HG03439 (cell line): ENCODE measurements at regions not wholly inside any gene's neighbourhood (a gene's known extent, or its start where the extent isn't known, plus 50 kb on each side); places are given as distances from the start of the nearest gene placed in this dataset.
"Not testable (repeated sequence)": the region's sequence is repeated elsewhere in the genome, so short reads cannot be mapped to it uniquely, and the experiment has no call there.

Experiments used
- ATAC-seq: cut with Tn5 transposase; IDR thresholded peaks from one replicate; pipeline ENCODE4 v1.9.1; 2021; ENCODE audit warnings: mild to moderate bottlenecking, moderate library complexity; ENCODE audit not compliant: unreplicated experiment

DNA sequence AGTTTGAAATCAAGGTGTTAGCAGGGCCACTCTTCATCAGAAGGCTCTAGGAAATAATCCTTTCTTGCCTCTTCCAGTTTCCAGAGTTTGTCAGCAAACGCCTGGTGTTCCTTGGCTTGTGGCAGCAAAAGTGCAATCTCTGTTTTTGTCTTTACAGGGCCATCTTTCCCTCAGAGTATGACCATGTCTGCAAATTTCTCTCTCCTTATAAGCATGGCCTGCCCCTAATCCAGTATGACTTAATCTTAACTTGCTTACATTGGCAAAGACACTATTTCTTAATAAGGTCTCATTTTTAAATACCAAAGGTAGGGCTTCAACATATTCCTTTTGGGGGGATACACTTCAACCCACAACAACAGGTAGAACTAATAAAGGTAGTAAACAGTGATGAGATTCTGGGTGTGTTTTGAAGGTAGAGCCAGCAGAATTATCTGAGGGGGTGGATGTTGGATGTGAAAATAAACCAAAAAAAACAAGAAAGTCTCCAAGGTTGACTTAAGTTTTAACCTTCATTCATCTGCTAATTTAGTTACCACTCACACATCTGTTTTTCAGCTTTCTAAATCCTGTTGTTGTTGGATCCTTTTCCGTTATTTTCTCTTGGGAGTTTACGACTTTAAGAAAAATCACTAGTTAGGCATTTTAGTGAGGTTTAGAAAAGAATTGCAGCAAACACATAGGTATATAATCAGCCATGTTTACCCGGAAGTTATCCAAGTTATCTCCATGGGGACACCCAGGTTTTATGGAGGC is 234.4 kb upstream of the FIGN start:
- no peak for ATAC-seq

- not testable (repeated sequence) for ATAC-seq
Measured at GRCh38 chr2:163964278-163964677, 228.5 kb upstream of the FIGN start.

- ATAC-seq: no peak
Measured at GRCh38 chr2:163953390-163953907, 217.6 kb upstream of the FIGN start.

GRCh38 chr2:163951312-163951711 is 215.5 kb upstream of the FIGN start:
- ATAC-seq: no peak

GRCh38 chr2:163949693-163950092 is 213.9 kb upstream of the FIGN start:
- ATAC-seq: no peak

- ATAC-seq: no peak
Measured at GRCh38 chr2:163944347-163944737, 208.5 kb upstream of the FIGN start.

- no peak for ATAC-seq
Measured at GRCh38 chr2:163943403-163944346, 207.9 kb upstream of the FIGN start.

DNA sequence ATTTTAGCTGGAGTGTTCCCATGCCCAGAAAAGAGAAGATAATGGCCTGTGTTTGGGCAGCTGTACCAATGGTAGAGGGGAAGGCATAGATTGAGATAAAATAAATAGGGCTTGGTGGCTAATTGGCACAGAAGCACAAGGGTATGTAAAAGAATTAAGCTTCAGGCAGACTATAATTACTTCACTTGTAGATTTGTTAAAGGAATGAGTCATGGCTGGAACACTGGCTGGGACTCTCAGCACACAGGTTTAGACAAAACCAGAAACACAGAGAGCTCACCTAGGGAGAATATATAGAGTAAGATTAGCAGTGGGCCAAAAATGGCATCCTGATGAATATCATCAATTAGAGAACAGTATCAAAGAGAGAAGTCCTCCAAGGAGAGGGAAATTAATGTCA is 198.3 kb upstream of the FIGN start:
- ATAC-seq: no peak

DNA sequence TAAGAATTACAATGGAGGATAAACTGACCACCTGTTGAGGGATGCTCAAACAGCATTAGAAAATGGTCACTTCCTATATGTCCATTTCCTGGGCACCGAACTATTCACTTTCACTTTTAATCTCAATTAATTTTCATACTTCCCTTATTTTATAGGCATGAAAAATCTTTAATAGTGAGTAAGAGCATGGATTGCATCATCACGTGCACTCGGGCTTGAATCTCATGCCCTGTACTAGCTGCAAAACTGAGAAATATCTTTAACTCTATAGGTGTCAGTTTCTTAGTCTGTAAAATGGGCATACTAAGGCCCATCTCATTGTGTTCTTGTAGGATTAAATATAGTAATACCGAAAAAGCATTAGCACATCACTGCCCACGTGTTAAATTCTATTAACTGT is 183.9 kb upstream of the FIGN start:
- ATAC-seq: no peak

GRCh38 chr2:163914486-163914885 is 178.7 kb upstream of the FIGN start:
- ATAC-seq: not testable (repeated sequence)

GRCh38 chr2:163913532-163913944 is 177.7 kb upstream of the FIGN start:
- ATAC-seq: not testable (repeated sequence)

- ATAC-seq: no peak
Measured at GRCh38 chr2:163909411-163910080, 173.7 kb upstream of the FIGN start.

DNA sequence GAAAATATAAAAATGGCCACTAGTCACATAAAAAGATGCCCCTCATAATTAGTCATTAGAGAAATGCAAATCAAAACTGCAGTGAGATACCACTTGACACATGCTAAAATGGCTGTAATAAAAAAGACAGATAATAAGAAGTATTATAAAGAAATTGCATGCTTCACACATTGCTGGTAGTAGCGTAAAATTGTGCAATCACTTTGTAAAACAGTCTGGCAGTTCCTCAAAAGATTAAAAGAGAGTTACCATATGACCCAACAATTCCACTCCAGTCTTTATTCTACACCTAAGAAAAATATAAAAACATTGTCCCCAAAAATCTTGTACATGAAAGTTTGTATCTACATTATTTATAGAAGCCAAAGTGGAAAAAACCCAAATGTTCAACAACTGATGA is 170.6 kb upstream of the FIGN start:
- ATAC-seq: no peak

- no peak for ATAC-seq
Measured at GRCh38 chr2:163897799-163898198, 162.0 kb upstream of the FIGN start.

DNA sequence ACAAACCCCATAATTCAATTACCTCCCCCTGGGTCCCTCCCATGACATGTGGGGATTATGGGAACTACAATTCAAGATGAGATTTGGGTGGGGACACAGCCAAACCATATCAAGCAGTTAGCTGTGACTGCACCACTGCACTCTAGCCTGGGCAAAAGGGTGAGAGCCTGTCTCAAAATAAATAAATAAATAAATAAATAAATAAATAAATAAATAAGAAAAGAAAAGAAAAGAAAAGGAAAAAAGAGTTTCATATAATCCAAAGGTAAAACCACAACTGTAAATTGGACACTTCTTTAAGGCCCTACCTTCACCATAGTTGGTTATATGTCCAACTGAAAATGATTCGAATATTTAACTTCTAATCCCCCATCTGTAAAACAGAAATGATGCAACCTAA is 157.6 kb upstream of the FIGN start:
- not testable (repeated sequence) for ATAC-seq

- no peak for ATAC-seq
Measured at GRCh38 chr2:163888591-163888990, 152.8 kb upstream of the FIGN start.

DNA sequence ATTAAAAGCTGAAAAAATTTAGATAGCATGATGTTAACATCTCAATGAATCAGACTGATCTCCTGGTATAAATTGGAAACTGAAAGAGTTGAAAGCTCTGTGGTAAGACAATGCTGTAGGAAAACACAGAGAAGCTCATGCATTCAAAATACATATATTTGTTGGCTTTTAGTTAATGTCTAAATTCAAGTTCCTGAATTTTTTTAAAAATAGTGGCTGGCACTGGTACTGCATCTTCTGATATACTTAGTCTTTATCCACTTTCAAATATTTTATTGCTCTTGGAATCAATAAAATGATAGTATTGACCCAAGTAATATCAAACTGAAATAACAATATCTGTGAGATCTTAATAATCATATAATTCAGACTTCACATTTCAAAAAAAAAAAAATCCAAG is 151.4 kb upstream of the FIGN start:
- no peak for ATAC-seq

DNA sequence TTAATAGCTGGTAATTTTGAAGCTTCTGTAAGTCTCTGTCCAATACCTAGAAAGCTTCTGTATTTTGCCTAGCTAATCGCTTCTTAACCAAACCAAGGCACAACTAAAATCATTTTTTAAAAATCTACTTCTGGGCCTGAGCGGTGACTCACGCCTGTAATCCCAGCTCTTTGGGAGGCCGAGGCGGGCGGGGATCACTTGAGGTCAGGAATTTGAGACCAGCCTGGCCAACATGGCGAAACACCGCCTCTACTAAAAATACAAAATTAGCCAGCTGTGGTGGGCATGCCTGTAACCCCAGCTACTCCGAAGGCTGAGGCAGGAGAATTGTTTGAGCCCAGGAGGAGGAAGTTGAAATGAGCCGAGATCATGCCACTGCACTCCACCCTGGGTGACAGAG is 148.6 kb upstream of the FIGN start:
- no peak for ATAC-seq

GRCh38 chr2:163878718-163879117 is 142.9 kb upstream of the FIGN start:
- no peak for ATAC-seq

DNA sequence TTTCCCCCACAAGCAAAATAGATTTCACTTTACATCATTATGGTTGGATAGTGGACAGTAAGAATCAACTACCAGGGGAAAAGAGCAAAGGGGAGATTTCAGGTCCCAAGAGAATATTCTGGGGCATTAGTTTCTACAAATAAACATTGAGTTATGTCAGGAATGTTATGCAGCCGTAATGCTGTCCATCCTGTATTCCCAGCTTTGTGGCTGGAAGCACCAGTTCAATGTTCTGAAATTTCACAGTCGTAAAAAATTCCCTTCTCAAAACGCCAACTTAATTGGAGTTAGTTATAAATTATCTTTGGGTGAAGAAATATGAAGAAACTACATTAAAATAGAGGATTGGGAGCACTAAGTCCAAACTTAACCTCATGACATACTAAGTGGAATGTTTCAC is 141.5 kb upstream of the FIGN start:
- ATAC-seq: no peak

DNA sequence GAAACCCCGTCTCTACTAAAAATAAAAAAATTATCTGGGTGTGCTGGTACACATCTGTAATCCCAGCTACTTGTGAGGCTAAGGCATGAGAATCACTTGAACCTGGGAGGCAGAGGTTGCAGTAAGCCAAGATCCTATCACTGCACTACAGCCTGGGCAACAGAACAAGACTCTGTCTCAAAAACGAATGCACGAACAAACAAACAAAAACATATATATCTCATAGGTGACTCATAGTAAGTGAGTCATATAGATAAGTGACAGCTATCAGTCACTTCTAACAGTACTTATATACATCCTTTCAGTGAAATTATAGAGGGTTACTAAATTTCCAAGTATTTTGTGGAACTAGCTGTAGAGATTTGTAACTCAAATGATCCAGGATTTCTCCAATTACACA is 127.3 kb upstream of the FIGN start:
- ATAC-seq: no peak
